GM12891 (cell line): ENCODE measurements at regions not wholly inside any gene's neighbourhood (a gene's known extent, or its start where the extent isn't known, plus 50 kb on each side); places are given as distances from the start of the nearest gene placed in this dataset.

Experiments
- POLR2A ChIP-seq: IDR thresholded peaks from 2 replicates; pipeline ENCODE4 v1.6.1; 2011; ENCODE audit warnings: low read depth, low read length, control low read depth
- TAF1 ChIP-seq: IDR thresholded peaks from 2 replicates; pipeline ENCODE4 v1.6.1; 2011; ENCODE audit warnings: low read depth, low read length, control low read depth

- TF ChIP-seq POLR2A (no peak), TAF1 (no peak)
Measured at GRCh38 chr1:119191325-119191724, 50.9 kb upstream of the WARS2 start.
